ENCODE measurements at regions not wholly inside any gene's neighbourhood (a gene's known extent, or its start where the extent isn't known, plus 50 kb on each side); places are given as distances from the start of the nearest gene placed in this dataset.
"Not testable (repeated sequence)": the region's sequence is repeated elsewhere in the genome, so short reads cannot be mapped to it uniquely, and the experiment has no call there.

- no peak for DNase-seq
Measured at GRCh38 chr12:114192013-114192412, 213.9 kb downstream of the TBX5 start.

DNA sequence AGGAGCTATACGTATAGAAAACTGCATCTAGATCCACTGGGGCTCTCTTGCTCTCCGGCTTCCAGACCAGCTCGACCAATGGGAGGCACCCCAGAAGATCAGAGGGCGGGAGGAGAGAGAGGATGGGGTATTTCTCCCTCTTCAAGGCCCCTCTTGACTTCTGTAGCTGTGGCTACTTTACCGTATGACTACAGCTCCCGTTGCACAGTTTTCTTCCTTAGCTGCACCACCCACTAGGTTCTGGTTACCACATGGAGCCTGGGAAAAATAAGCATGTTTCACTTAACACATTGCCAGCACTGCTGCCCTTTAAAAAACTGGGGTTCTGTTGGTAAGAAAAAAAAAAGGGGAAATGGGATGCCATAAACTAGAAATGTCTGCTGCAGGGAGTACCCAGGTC is 214.4 kb downstream of the TBX5 start:
- no peak for DNase-seq

- DNase-seq, result no peak
Measured at GRCh38 chr12:114190971-114191370, 215.0 kb downstream of the TBX5 start.

DNA sequence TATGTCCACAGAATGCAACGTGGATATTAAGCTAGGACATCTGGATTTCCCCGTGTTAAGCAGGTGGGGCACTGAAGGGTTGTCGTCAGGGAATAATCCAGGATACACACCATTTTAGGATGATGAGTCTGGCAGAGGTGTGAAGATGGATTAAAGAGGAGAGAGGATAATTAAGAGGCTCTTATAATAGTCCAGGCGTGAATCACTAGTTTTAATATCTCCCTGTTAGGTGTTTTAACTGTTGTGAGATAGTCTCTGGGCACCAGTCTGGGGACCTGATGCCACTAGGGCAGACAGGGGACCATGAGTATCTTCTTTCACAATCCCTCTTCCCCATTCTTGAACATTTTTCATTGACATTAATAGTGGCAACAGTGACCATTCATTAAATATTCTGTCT is 216.7 kb downstream of the TBX5 start:
- DNase-seq, result no peak

GRCh38 chr12:114186241-114187002 is 219.5 kb downstream of the TBX5 start:
- no peak for DNase-seq

DNA sequence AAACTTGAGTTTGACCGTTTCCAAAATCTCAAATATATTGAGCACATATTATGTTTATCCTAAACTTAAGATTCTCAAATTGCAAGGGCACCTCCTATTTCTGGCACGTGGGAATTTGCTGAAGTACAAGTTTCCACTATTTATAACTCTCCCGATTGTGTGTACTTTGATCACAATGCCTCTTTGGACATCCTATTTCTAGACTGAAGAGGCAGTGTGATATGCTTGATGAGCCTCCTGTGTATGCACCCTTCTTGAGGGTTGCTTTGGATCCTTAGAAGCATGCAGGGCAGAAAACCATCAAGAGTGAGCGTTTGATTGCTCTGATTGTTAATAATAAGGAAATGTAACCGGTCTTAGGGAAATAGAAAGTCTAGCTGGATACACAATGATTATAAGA is 218.9 kb upstream of the RBM19 start:
- no peak for DNase-seq

GRCh38 chr12:114174326-114174725 is 208.2 kb upstream of the RBM19 start:
- DNase-seq, result no peak

DNA sequence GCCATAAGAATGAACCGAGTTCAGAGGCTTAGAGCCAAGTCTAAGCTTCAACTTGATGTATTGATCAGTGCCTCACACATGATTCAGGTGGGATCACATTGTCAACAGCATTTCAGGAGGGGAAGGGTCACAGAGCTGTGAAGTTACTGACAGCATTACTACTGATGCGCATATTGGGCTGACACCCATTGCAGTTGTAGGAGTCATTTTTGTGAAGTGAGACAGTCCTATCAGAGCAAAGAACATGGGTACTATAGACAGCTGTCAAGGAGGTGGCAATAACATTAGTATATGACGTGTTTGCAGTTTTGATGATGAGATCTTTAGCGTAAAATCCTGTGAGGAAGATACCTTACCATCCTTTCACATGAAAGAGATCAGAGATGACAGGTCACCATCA is 206.0 kb upstream of the RBM19 start:
- no peak for DNase-seq

DNA sequence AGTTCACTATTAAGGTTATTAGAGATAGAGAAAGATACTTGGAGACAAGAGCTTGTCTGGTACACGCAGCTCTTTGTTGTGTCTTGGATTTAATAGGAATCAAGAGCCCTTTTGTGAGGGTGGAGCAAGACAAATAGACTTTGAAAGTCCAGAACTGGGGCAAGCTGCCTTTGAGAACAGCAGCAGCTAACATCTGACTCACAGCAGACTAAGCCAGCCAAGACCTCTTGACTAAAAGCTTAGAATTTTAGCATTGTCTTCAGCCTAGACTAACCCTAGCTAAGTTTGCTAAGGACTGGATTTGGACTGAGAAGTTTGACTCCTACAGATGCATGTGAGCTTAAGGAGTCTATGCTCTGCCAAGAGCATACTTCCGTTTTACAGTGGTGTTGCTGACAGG is 201.9 kb upstream of the RBM19 start:
- no peak for DNase-seq

GRCh38 chr12:114167431-114167830 is 201.3 kb upstream of the RBM19 start:
- no peak for DNase-seq

GRCh38 chr12:114166362-114166761 is 200.2 kb upstream of the RBM19 start:
- peak; percentile 57 for DNase-seq

DNA sequence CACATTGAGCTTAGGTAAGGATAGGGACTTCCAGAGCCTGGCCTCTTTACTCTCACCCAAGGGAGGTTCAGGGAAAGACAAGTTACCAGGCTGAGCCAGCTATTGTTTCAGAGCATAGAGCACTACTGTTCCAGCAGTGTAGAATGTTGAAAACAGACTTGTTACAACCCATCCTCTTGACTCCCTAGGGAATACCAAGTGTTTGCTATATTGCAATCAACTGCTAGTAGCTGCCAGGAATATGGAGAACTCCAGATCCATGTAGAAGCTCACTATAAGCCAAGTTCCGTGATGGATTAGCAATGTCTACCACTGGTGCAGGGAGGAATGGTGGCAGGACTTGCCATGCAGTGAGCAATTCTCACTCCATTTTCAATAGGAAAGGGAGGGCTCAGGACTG is 199.8 kb upstream of the RBM19 start:
- no peak for DNase-seq

DNA sequence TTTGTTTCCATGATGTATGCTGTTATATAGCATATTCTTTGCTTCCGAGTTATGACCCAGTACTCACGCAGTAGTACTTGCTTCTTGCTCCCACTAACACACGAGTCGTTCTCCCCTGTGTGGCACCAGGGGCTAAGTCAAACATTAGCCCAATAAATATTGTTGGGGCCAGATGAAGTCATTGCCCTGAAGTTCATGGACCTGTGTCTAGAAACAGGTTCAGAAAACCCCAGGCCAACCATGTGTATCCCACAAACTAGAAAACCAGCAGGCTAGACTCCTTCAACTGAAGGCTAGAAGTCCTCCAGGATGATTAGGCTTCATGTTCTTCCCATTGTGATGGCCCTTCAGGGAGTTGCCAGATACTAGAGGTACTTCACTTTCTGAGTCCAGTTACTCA is 198.2 kb upstream of the RBM19 start:
- DNase-seq, result no peak

DNA sequence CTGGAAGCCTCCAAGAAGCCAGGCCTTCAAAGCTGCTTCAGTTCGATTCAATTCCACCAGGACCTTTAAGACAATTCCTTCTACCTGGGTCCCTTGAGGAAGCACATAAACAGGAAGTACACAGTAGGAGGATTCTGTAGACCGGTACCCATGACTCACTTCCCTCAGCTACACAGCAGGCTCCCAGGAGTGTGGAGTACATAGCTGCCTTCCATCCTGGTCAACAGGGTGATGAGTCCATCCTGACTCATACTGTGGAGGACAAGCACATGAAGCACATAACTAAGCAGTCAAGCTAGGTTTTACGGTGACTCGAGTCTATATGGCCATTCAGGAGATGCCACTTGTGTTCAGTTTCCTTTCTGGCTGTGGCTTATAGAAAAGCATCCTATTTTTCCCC is 197.6 kb upstream of the RBM19 start:
- DNase-seq, result no peak

DNA sequence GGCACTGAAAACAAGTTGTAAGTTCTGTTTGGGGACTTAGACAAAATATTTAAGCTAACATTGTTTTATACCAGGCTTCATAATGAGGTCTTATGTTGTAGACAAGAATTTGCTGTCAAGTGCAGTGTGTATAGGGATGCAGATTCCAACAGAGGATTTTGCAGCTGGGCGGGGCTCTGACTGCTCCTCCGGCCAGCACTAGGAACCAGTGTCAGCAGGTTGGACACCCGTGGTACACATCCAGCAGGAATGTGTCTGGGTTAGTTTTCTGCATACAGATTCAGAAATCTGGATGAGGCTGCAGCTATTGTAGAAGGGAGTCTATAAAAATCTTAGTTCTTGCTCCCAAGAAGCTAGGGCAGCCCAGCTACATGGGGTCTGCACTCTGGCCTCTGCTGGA is 194.3 kb upstream of the RBM19 start:
- DNase-seq, result no peak

- DNase-seq, result no peak
Measured at GRCh38 chr12:114152890-114153289, 186.8 kb upstream of the RBM19 start.

GRCh38 chr12:114152066-114152465 is 185.9 kb upstream of the RBM19 start:
- DNase-seq, result no peak

DNA sequence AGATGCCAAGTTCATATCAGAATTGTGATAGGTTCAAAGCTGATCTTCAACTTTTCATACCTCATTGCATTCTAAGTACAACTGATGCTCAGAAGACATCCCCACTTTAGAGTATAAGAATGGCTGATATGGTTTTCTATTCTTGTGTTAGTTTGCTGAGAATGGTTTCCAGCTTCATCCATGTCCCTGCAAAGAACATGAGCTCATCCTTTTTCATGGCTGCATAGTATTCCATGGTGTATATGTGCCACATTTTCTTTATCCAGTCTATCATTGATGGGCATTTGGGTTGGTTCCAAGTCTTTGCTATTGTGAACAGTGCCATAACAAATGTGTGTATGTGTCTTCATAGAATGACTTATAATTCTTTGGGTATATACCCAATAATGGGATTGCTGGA is 184.5 kb upstream of the RBM19 start:
- DNase-seq, result not testable (repeated sequence)

DNA sequence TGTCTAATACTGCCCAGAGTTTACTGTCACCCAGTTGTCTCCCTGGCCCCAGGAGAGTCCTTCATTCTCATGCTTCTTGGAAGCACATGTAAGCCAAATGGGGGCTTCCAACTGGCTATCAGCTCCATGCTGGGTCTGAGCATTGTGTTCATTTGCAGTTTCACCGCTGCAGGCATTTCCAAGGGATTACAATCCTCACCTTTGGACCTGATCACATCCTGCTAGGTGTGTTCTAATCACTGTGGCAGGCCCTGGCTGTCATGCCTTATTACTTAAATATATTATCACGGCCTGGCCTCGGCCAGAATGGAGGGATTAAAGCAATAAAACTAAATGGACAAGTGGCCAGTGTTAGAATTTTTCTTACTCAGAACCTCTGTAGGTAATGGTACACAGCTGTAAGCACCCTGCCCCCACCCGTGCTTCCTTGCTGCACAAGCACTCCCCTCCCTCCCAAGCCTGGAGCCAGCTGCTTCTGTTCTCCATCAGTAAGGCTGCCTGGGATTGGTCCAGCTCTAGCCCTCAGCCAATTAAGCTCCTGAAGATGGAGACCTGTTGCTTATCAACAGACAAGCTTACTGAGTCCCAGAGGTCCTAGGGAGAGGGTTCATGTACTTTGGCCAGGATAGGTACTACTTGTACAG is 175.9 kb upstream of the RBM19 start:
- DNase-seq, result no peak

GRCh38 chr12:114140576-114140975 is 174.5 kb upstream of the RBM19 start:
- DNase-seq, result no peak

DNA sequence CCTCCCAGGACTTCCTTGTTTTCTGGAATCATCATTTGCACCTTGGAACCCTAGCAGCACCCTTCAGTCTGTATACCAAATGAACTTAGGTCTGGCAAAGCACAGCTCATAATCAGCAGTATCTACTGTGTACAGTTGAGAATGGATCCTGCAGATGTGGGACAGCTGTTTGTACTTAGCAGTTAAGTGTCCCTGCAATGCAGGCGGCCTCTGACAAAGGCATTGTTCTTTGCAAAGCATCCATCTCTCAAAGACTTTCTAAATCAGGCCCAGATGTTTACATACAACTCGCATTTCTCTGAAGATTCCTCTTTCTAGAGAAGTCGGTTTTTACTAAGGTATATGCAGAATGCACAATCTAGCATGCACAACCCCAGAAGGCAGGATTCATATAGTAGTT is 170.5 kb upstream of the RBM19 start:
- no peak for DNase-seq

DNA sequence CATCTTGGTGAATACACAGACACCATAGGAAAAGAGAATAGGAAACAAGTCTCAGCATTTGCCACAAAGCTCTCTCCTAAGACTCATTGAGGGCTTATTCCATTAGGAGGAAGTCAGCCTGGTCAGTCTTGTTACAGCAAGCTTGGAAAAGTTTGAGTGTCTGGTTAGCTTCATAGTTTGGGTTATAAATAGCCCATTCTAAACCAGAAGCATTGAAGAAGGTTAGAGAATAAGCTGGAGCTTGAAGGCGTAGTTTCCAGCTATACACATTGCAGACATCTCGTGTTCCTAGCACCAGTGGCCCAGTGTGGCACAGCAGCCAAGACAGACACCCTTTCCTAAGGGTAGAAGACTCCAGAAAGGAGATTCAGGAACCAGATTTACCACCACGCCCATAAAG is 168.8 kb upstream of the RBM19 start:
- no peak for DNase-seq

DNA sequence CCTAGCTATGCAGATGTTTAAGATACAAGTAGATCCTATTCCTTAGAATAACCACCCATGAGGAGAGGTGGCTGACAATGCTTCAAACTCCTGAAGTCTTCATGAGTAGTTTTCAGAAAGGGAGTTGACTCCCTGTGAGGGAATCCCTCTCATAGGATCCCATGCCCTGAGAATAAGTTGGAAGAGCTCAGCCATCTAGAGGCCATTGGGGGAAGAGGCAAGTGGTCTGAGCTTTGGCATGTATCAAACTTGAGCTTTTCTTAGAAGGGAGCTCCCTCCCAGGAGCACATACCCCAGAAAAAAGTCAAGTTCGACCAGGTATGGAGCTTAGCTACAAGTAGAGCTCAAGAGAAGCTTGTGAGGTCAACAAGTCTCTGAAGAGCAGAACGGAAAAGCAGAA is 165.7 kb upstream of the RBM19 start:
- DNase-seq, result no peak

GRCh38 chr12:114123108-114123507 is 157.0 kb upstream of the RBM19 start:
- no peak for DNase-seq

GRCh38 chr12:114122016-114122415 is 155.9 kb upstream of the RBM19 start:
- no peak for DNase-seq

Measured in NCI-H1105 (cell line).